PC-3 (cell line): ENCODE measurements at regions not wholly inside any gene's neighbourhood (a gene's known extent, or its start where the extent isn't known, plus 50 kb on each side); places are given as distances from the start of the nearest gene placed in this dataset.

Source experiments
- CTCF ChIP-seq: fragments of 300-600 bp; sonication (generic); conservative IDR thresholded peaks from 2 replicates; pipeline ENCODE4 v1.5.1; 2017; ENCODE audit warnings: antibody characterized with exemption, low read depth, mild to moderate bottlenecking, low read length
- EZH2 ChIP-seq: fragments of 300-600 bp; sonication (generic); IDR thresholded peaks from one replicate; pipeline ENCODE4 v1.6.1; 2017; ENCODE audit warnings: antibody characterized with exemption, mild to moderate bottlenecking, low read length; ENCODE audit not compliant: unreplicated experiment
- EZH2phosphoT487 ChIP-seq: fragments of 300-600 bp; sonication (generic); IDR thresholded peaks from 2 replicates; pipeline ENCODE4 v1.6.1; 2018; ENCODE audit warnings: mild to moderate bottlenecking, antibody characterized with exemption, low read length, borderline replicate concordance

GRCh38 chr16:54422569-54422978 is 136.0 kb upstream of the IRX3 start:
- TF ChIP-seq CTCF (no peak), EZH2 (no peak), EZH2phosphoT487 (no peak)
